CD4-positive, CD25-positive, alpha-beta regulatory T cell (primary cell): ENCODE measurements at regions not wholly inside any gene's neighbourhood (a gene's known extent, or its start where the extent isn't known, plus 50 kb on each side); places are given as distances from the start of the nearest gene placed in this dataset.

Source experiments
- ATAC-seq, 2 donors: fragments of 150-1000 bp; cut with Tn5 transposase; one replicate each; pipeline ENCODE4 v1.10.0; 2021; ENCODE audit warnings: low read depth in 2 of 2, moderate number of reproducible peaks in 2 of 2, moderate library complexity in 1 of 2
- DNase-seq, 3 donors: peaks; one replicate each; pipeline versions ENCODE4 v3.0.0 to v3.0.0-alpha.2; 2012 to 2022; ENCODE audit warnings: mixed read lengths in 1 of 3
- H3K27ac ChIP-seq: one replicate; pipeline ENCODE4 v1.7.0; 2013; ENCODE audit warnings: mild to moderate bottlenecking, low read length; ENCODE audit not compliant: insufficient read depth, poor library complexity, severe bottlenecking
- H3K27me3 ChIP-seq: one replicate; pipeline ENCODE4 v1.7.0; 2013; ENCODE audit warnings: low read length; ENCODE audit not compliant: control insufficient read depth, insufficient read depth
- H3K36me3 ChIP-seq: one replicate; pipeline ENCODE4 v1.7.0; 2013; ENCODE audit warnings: mild to moderate bottlenecking, low read length, moderate library complexity; ENCODE audit not compliant: control insufficient read depth, insufficient read depth
- H3K4me1 ChIP-seq: 2 replicates; pipeline ENCODE4 v1.7.0; 2013; ENCODE audit warnings: mild to moderate bottlenecking, low read length; ENCODE audit not compliant: insufficient read depth, control insufficient read depth, poor library complexity, severe bottlenecking
- H3K4me3 ChIP-seq: one replicate; pipeline ENCODE4 v1.7.0; 2013; ENCODE audit warnings: low read depth, mild to moderate bottlenecking, low read length, moderate library complexity
- H3K9me3 ChIP-seq, 2 experiments: 1 replicate in 1 of 2; 2 replicates in 1 of 2; pipeline ENCODE4 v1.7.0; 2013; ENCODE audit warnings: low read length in 2 of 2, mild to moderate bottlenecking in 1 of 2, moderate library complexity in 1 of 2; ENCODE audit not compliant: control insufficient read depth in 2 of 2
- H3K27ac Mint-ChIP-seq, 3 donors: one replicate each; pipeline ENCODE4 v1.8.0; 2020 to 2022; ENCODE audit warnings: mild to moderate bottlenecking in 3 of 3, mixed read lengths in 3 of 3, moderate library complexity in 2 of 3
- H3K27me3 Mint-ChIP-seq: one replicate; pipeline ENCODE4 v1.8.0; 2022; ENCODE audit warnings: mild to moderate bottlenecking, mixed read lengths
- H3K36me3 Mint-ChIP-seq: one replicate; pipeline ENCODE4 v1.8.0; 2020; ENCODE audit warnings: mixed read lengths
- H3K4me1 Mint-ChIP-seq, 4 donors: one replicate each; pipeline ENCODE4 v1.8.0; 2020 to 2022; ENCODE audit warnings: mixed read lengths in 4 of 4, mild to moderate bottlenecking in 1 of 4
- H3K4me3 Mint-ChIP-seq, 4 donors: one replicate each; pipeline ENCODE4 v1.8.0; 2020 to 2022; ENCODE audit warnings: mild to moderate bottlenecking in 4 of 4, mixed read lengths in 4 of 4, moderate library complexity in 3 of 4
- H3K9me3 Mint-ChIP-seq, 7 donors: one replicate each; pipeline ENCODE4 v1.8.0; 2020 to 2022; ENCODE audit warnings: mixed read lengths in 7 of 7, mild to moderate bottlenecking in 3 of 7, moderate library complexity in 2 of 7

DNA sequence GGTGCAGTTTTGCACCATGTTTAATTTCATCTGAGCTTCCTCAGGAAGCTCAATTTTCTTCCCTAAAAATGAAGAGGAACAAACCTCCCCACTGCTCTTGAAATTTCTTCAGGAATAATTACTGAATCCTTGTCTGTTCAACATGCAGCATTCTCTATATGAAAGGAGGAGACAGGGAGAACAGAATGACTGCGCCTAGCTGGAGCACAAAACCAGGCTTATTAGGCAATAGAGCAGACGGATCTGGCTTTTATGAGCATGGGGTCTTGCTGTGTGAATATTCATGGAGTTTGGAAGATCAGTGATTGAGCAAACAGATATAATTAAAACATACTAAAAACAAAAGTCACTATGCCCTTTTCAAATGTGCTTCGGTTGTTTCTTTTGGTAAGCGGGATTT lies 148.1 kb downstream of the SUDS3 start:
- H3K4me1 Mint-ChIP-seq: no peaks in the 10 kb centered on the region
- no peaks in the 10 kb centered on the region for H3K4me1 ChIP-seq
- peaks cover 0 to 11% (median 0%) of the 10 kb centered on the region in 7 donors for H3K9me3 Mint-ChIP-seq
- no peak overlapping the region for H3K4me3 ChIP-seq
- no peak for ATAC-seq
- no peaks in the 10 kb centered on the region for H3K9me3 ChIP-seq
- H3K36me3 ChIP-seq: no peaks in the 10 kb centered on the region
- no peak for DNase-seq
- no peak overlapping the region for H3K27ac Mint-ChIP-seq
- no peaks in the 10 kb centered on the region for H3K27me3 ChIP-seq
- no peaks in the 10 kb centered on the region for H3K36me3 Mint-ChIP-seq
- H3K4me3 Mint-ChIP-seq: no peak overlapping the region
- H3K27ac ChIP-seq: no peak overlapping the region
- no peaks in the 10 kb centered on the region for H3K27me3 Mint-ChIP-seq

DNA sequence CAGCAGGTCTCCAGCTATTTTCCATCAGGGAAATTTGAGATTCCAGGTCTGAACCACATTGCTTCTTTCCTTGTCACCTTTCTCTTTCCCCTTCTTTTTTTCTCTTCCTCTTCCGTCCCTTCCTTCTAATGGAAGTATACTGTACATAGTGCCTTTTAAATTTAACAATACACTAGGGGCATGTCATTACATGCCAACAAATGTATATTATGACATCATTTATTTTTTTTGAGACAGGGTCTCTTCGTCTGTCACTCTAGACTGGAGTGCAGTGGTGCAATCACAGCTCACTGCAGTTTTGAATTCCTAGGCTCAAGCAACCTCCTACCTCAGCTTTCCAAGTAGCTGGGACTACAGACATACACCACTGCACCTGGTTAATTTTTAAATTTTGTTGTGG lies 148.9 kb downstream of the SUDS3 start:
- DNase-seq (no peak), ATAC-seq (no peak)
- Mint-ChIP-seq H3K27me3 (peaks cover 6% of the 10 kb centered on the region), H3K9me3 (peaks cover 0 to 11% (median 0%) of the 10 kb centered on the region in 7 donors), H3K4me3 (no peak overlapping the region), H3K27ac (no peak overlapping the region), H3K4me1 (no peaks in the 10 kb centered on the region), H3K36me3 (no peaks in the 10 kb centered on the region)
- H3K4me1 ChIP-seq: no peaks in the 10 kb centered on the region
- H3K36me3 ChIP-seq: no peaks in the 10 kb centered on the region
- no peak overlapping the region for H3K27ac ChIP-seq
- H3K27me3 ChIP-seq: no peaks in the 10 kb centered on the region
- no peak overlapping the region for H3K4me3 ChIP-seq
- H3K9me3 ChIP-seq: no peaks in the 10 kb centered on the region

GRCh38 chr12:118526255-118527095 lies 150.1 kb downstream of the SUDS3 start:
- DNase-seq: no peak
- H3K27me3 Mint-ChIP-seq: peaks cover 6% of the 10 kb centered on the region
- Histone ChIP-seq H3K4me1 (no peaks in the 10 kb centered on the region), H3K4me3 (no peak overlapping the region), H3K36me3 (no peaks in the 10 kb centered on the region), H3K27me3 (no peaks in the 10 kb centered on the region), H3K9me3 (no peaks in the 10 kb centered on the region), H3K27ac (no peak overlapping the region)
- no peak overlapping the region for H3K27ac Mint-ChIP-seq
- no peaks in the 10 kb centered on the region for H3K36me3 Mint-ChIP-seq
- H3K4me1 Mint-ChIP-seq: no peaks in the 10 kb centered on the region
- ATAC-seq: no peak
- H3K9me3 Mint-ChIP-seq: peaks cover 0 to 11% (median 0%) of the 10 kb centered on the region in 7 donors
- H3K4me3 Mint-ChIP-seq: no peak overlapping the region

DNA sequence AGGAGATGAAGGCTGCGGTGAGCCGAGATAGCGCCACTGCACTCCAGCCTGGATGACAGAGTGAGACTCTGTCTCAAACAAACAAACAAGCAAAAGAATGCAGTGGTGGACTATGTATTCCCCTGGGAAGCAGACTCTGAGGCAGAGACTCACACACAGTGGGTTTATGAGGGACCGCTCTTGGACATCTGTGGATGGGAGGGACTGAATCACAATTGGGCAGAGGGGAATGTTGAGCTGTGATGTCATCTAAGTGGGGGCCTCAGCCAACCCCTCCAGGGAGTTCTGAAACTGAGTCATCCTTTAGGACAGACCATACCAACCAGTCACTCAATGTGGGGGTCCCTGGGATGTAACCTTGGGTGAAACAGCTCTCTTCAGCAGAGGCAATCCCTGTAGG lies 151.0 kb downstream of the SUDS3 start:
- Mint-ChIP-seq H3K36me3 (no peaks in the 10 kb centered on the region), H3K4me3 (no peak overlapping the region), H3K27me3 (peaks cover 6% of the 10 kb centered on the region), H3K27ac (no peak overlapping the region), H3K9me3 (peaks cover 0 to 8% (median 0%) of the 10 kb centered on the region in 7 donors), H3K4me1 (no peaks in the 10 kb centered on the region)
- Histone ChIP-seq H3K27ac (no peak overlapping the region), H3K4me1 (no peaks in the 10 kb centered on the region), H3K9me3 (no peaks in the 10 kb centered on the region), H3K36me3 (no peaks in the 10 kb centered on the region), H3K4me3 (no peak overlapping the region), H3K27me3 (no peaks in the 10 kb centered on the region)
- DNase-seq: no peak
- no peak for ATAC-seq

DNA sequence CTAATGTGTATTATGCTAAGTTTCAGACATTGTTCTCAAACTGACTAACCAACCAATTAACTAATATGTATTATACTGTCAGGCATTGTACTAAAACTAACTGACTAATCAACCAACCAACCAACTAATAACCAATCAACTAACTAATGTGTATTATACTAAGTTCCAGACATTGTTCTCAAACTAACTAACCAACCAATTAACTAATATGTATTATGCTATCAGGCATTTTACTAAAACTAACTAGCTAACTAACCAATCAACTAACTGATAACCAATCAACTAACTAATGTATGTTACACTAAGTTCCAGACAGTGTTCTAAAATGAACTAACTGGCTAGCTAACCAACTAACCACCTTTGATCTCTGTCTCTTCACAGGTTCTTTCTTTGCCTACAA lies 152.3 kb downstream of the SUDS3 start:
- no peaks in the 10 kb centered on the region for H3K4me1 ChIP-seq
- ATAC-seq (no peak), DNase-seq (no peak)
- no peaks in the 10 kb centered on the region for H3K36me3 Mint-ChIP-seq
- H3K9me3 Mint-ChIP-seq: peaks cover 0 to 4% (median 0%) of the 10 kb centered on the region in 7 donors
- no peaks in the 10 kb centered on the region for H3K4me1 Mint-ChIP-seq
- no peak overlapping the region for H3K27ac Mint-ChIP-seq
- H3K9me3 ChIP-seq: no peaks in the 10 kb centered on the region
- peaks cover 10% of the 10 kb centered on the region for H3K27me3 Mint-ChIP-seq
- no peaks in the 10 kb centered on the region for H3K36me3 ChIP-seq
- H3K4me3 ChIP-seq: no peak overlapping the region
- H3K27me3 ChIP-seq: no peaks in the 10 kb centered on the region
- H3K27ac ChIP-seq: no peak overlapping the region
- H3K4me3 Mint-ChIP-seq: no peak overlapping the region

DNA sequence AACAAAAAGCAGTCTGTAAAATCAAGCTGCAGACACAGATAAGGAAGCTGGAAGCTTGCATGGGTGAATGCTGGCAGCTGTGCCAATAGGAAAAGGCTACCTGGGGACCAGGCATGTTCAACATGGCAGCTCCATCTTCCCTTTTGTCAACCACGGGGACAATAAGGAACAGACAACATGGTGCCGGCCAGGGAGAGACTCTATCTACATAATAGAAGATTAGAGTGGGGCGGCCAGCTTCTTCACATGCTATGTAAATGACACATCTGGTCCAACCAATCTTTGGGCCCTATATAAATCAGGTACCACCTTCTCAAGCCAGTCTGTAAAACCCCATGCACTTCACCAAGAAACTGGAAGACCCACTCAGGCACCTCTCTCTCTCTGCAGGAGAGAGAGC lies 157.6 kb downstream of the SUDS3 start:
- Histone ChIP-seq H3K36me3 (no peaks in the 10 kb centered on the region), H3K27ac (no peak overlapping the region), H3K9me3 (no peaks in the 10 kb centered on the region), H3K4me1 (no peaks in the 10 kb centered on the region), H3K4me3 (no peak overlapping the region), H3K27me3 (no peaks in the 10 kb centered on the region)
- no peaks in the 10 kb centered on the region for H3K36me3 Mint-ChIP-seq
- no peak overlapping the region for H3K4me3 Mint-ChIP-seq
- peaks cover 0 to 3% (median 0%) of the 10 kb centered on the region in 7 donors for H3K9me3 Mint-ChIP-seq
- H3K27me3 Mint-ChIP-seq: peaks cover 16% of the 10 kb centered on the region
- ATAC-seq (no peak), DNase-seq (no peak)
- H3K4me1 Mint-ChIP-seq: no peaks in the 10 kb centered on the region
- H3K27ac Mint-ChIP-seq: no peak overlapping the region

- H3K36me3 Mint-ChIP-seq: no peaks in the 10 kb centered on the region
- peaks cover 10% of the 10 kb centered on the region for H3K27me3 Mint-ChIP-seq
- no peak overlapping the region for H3K27ac Mint-ChIP-seq
- Histone ChIP-seq H3K4me3 (no peak overlapping the region), H3K27ac (no peak overlapping the region), H3K27me3 (no peaks in the 10 kb centered on the region), H3K9me3 (no peaks in the 10 kb centered on the region), H3K4me1 (no peaks in the 10 kb centered on the region), H3K36me3 (no peaks in the 10 kb centered on the region)
- peaks cover 0 to 2% (median 0%) of the 10 kb centered on the region in 7 donors for H3K9me3 Mint-ChIP-seq
- ATAC-seq (no peak), DNase-seq (no peak)
- H3K4me1 Mint-ChIP-seq: no peaks in the 10 kb centered on the region
- H3K4me3 Mint-ChIP-seq: no peak overlapping the region
Measured at GRCh38 chr12:118536306-118536906, 160.1 kb downstream of the SUDS3 start.

- Histone ChIP-seq H3K9me3 (no peaks in the 10 kb centered on the region), H3K4me3 (no peak overlapping the region), H3K36me3 (no peaks in the 10 kb centered on the region), H3K4me1 (no peaks in the 10 kb centered on the region), H3K27me3 (no peaks in the 10 kb centered on the region), H3K27ac (no peak overlapping the region)
- H3K36me3 Mint-ChIP-seq: no peaks in the 10 kb centered on the region
- H3K4me3 Mint-ChIP-seq: no peak overlapping the region
- DNase-seq (no peak), ATAC-seq (no peak)
- peaks cover 0 to 2% (median 0%) of the 10 kb centered on the region in 7 donors for H3K9me3 Mint-ChIP-seq
- no peaks in the 10 kb centered on the region for H3K4me1 Mint-ChIP-seq
- H3K27ac Mint-ChIP-seq: no peak overlapping the region
- peaks cover 9% of the 10 kb centered on the region for H3K27me3 Mint-ChIP-seq
Measured at GRCh38 chr12:118537481-118537917, 161.1 kb downstream of the SUDS3 start.
